ENCODE measurements at regions not wholly inside any gene's neighbourhood (a gene's known extent, or its start where the extent isn't known, plus 50 kb on each side); places are given as distances from the start of the nearest gene placed in this dataset.
"Not testable (repeated sequence)": the region's sequence is repeated elsewhere in the genome, so short reads cannot be mapped to it uniquely, and the experiment has no call there.

DNA sequence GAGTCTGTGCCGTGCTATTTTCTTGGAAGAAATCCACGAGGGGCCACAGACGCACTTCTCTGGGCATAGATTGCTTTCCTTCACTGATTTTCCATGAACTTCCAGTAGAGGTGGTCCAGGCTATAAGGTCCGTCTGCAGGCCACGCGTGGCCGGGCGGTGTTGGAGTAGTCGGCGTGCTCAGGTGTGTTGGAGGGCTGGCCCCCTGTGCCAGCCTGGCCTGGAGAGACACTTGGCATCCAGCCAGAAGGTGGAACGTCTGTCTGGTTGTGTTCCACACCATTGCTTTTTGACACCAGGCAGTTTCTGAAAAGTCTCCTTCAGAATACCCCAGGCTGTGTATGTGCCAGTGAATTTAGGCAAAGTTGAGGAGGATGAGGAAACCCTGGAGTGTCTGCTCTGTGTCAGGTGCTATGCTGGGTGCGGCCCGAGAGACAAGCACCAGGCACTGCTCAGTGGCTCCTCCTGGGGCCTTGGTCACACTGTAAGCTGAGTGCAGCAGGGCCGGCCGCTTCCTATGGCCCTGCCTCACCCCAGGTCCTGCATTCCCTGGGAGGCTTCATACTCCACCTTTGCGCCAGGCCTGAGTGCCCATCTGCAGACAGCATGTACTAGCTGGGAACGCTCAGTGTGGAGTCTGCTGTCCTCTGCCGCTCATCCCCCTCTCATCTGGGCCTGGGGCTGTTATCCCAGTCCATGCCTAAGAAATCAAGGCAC is 52.1 kb upstream of the TAMM41 start:
- DNase-seq: no peak

DNA sequence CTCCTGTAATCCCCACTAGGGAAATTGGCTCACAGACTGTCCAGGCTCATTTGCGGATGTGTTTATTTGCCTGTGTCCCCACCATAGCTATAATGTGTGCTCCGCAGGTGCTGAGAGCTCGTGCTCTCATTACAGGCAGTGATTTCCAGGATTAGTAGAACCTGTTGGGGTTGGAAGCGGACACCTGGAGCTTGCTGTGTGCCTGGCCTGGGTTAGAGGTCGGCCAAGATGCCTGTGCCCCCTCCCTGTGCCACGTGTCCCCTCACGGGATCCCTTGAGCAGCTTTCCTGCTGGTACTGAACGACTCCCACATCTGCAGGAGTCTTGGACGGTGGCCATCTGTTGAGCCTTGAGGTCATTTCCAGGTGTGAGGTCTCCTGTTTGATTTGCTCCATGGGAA is 52.7 kb upstream of the TAMM41 start:
- not testable (repeated sequence) for DNase-seq

DNA sequence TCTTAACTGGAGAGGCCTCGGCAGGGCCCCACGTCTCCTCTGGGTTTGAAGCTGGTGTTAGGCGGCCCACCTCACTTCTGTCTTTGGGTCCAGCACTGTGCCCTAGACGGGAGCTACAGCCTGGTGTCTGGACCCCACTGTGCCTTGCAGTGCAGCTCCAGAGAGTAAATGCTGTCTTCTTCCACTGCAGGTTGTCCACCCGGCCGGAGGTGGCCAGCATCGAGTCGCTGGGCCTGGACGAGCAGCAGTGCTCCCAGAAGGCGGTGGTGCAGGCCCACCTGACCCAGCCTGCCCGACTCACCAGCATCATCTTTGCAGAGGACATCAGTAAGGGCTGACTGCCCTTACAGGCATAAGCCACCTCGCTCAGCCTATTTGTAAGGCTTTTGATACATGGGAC is 53.1 kb upstream of the TAMM41 start:
- no peak for DNase-seq

- no peak for DNase-seq
Measured at GRCh38 chr3:11900824-11901223, 54.1 kb upstream of the TAMM41 start.

- no peak for DNase-seq
Measured at GRCh38 chr3:11901286-11901875, 54.7 kb upstream of the TAMM41 start.

DNA sequence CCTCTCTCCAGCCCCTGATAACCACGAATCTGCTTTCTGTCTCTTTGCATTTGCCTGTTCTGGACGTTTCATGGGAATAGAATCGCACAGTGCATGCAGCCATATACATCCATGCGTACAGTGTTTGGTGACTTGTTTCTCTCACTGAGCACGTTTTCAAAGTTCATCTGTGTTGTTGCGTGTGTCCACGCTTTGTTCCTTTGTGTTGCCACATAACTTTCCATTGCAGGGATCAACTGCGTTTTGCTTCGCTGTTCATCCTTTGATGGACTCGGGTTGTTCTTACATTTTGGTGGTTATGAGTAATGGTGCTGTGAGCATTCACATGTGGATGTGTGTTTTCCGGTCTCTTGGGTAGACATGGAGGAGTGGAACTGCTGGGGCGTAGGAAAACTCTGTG is 56.4 kb upstream of the TAMM41 start:
- no peak for DNase-seq

GRCh38 chr3:11903447-11903846 is 56.8 kb upstream of the TAMM41 start:
- DNase-seq: no peak

DNA sequence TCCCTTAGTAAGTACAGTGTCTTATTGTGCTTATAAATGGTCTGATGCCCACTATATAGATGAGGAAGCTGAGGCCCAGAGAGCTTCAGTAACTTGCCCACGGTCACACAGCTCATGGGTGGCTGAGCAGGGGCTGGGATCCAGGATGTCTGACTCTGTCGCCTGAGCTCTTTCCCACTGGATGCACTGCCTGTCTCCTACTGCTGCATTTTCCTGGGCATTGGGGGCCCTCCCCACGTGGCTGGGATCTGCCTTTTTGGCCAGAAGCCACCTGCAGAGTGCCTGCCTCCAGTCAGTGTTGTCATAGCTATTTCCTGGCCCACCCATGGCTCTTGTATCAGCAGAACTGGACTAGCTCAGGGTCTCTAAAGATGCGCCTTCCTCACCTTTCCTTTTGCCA is 57.5 kb upstream of the TAMM41 start:
- no peak for DNase-seq

GRCh38 chr3:11906407-11906806 is 59.7 kb upstream of the TAMM41 start:
- no peak for DNase-seq

DNA sequence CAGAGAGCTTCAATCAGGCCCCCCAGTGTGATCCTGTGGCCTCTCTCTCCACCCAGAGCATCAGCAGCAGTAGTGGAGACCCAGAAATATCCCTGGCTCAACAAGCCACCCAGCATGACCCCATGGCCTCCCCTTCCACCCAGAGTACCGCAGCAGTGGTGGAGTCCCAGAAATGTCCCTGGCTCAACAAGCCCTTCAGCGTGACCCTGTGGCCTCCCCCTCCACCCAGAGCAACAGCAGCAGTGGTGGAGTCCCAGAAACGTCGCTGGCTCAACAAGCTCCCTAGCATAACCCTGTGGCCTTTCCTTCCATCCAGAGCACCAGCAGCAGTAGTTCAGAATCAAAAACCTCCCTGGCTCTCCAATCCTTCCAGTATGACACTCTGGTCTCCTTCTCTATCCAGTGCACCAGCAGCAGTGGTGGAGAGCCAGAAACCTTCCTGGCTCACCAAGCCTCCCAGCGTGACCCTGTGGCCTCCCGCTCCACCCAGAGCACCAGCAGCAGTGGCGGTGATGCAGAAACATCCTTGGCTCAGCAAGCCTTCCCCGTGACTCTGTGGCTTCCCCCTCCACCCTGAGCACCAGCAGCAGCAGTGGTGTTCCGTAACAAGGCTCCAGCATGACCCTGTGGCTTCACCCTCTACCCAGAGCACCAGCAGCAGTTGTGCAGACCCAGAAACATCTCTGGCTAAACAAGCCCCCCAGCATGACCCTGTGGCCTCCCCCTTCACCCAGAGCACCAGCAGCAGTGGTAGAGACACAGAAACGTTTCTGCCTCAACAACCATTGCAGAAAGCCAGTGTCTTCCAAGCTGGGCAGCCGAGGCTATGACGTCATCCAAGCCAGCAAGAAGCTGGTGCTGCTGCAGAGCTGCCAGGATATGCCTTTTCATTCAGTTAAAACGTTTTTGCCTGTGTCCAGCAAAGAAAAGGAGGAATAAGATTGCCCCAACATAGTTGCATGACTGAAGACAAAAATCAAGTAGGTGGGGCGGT is 61.3 kb upstream of the TAMM41 start:
- DNase-seq: no peak

DNA sequence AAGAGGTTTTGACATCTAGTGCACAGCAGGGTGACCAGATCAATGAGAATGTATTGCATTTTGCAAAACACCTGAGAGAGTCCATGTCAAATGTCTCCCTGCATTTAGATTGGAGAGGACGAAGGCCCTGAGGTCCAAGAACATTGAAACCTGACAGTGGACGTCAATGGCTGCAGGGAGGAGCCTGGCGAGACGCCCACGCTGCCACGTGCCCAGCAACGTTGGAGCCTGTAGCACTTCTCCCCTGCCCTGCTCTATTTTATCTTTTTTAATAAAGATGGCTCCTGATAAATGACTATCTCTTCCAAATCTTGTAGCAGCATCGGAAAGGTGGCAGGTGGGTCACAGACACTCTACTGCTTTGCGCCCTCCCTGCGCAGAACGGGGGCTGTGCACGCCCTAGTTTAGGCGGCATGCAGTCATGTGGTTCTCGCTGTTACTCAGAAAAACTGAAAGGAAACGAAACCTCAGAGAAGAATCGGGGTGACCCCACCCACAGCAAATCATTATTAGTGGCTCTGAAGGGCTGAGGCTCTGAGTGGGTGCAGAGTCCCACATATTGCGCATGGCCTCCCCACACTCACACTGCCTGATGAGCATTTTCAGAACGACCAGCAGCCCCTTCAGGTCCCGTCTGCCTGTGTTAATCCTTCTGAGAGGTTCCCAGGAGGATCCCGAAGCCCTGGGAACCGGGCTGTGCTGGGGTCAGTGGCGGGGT is 62.5 kb upstream of the TAMM41 start:
- DNase-seq: no peak

DNA sequence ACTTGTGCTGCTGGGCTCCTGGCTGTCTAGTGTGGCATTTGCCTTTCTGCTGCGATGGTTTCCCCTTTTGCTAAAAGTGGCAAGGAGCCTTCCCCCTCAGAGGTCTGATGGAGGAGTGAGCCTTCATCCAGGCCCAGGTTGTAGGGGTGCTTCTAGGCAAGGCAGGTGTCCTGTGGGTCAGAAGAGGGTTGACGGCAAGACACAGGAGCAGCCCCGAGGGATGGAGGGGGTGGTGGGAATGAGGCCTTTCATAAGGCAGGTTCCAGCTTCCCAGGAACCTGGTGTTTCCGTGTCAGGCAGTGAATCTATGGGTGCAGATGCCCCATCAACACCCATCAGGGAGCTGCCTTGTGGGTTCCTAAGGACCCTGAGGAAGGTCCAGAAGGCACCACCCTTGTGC is 63.0 kb upstream of the TAMM41 start:
- no peak for DNase-seq

GRCh38 chr3:11910216-11910930 is 63.7 kb upstream of the TAMM41 start:
- DNase-seq: not testable (repeated sequence)

DNA sequence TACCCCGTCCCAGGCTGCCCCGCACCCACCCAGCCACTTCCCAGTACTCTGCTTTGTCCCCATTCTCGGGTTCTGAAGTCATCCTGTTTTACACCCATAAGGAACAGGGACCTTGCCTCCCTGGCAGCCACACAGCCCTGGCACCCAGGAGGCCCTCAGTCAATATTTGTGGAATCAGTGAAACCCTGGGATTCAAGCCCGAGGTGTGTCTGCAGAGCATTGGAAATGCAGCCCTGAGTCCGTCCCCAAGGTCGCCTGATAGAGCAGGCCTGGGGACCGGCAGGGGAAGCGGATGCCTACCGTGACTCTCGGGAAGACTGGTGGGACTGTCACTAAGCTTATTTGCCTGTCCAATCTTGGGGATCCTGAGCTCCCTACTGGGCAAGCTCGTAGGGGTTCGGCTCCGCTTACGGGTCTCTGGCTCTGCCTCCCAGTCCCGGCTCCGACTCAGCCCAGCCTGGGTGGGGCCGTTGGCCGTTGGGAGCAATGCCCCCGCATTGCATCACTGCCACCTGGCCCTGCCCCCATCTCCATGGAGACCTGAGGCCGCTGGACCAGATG is 64.4 kb upstream of the TAMM41 start:
- DNase-seq: no peak

DNA sequence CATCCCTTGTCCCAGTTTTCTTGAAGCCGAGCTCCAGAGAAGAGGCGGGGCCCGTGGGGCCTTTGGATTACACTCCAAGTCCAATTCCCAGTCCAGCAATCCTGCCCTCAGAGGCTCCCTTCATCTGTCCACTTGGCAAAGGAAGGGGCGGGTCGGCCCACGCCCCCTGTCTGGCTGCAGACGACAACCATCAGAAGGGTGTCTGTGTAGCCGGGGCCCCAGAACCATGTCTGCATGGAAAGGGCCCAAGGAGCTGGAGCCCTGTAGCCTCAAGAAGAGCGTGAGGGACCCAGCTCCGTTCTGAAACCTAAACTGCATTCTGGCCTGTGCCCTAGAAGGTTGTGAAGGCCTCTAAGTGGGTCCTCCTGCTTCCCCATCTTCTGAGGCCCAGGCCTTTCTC is 65.2 kb upstream of the TAMM41 start:
- DNase-seq: not testable (repeated sequence)

- no peak for DNase-seq
Measured at GRCh38 chr3:11913316-11913715, 66.6 kb upstream of the TAMM41 start.

- DNase-seq: no peak
Measured at GRCh38 chr3:11914041-11914440, 67.4 kb upstream of the TAMM41 start.

DNA sequence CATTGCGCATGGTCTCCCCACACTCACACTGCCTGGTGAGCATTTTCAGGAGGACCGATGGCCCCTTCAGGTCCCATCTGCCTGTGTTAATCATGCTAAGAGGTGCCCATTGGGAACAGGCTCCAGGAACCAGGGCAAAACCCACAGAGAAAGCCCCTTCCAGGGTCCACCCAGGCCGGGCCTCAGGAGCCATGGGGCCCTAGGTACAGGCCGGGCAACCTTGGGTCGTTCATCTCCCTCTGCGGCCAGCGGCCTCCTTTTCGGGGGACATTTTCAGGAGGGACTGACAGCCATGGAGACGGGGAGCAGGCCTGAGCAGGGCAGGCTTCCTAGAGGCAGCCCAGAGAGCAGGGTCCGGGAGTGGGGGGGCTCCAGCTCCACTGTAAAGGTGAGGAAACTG is 68.0 kb upstream of the TAMM41 start:
- DNase-seq: no peak

DNA sequence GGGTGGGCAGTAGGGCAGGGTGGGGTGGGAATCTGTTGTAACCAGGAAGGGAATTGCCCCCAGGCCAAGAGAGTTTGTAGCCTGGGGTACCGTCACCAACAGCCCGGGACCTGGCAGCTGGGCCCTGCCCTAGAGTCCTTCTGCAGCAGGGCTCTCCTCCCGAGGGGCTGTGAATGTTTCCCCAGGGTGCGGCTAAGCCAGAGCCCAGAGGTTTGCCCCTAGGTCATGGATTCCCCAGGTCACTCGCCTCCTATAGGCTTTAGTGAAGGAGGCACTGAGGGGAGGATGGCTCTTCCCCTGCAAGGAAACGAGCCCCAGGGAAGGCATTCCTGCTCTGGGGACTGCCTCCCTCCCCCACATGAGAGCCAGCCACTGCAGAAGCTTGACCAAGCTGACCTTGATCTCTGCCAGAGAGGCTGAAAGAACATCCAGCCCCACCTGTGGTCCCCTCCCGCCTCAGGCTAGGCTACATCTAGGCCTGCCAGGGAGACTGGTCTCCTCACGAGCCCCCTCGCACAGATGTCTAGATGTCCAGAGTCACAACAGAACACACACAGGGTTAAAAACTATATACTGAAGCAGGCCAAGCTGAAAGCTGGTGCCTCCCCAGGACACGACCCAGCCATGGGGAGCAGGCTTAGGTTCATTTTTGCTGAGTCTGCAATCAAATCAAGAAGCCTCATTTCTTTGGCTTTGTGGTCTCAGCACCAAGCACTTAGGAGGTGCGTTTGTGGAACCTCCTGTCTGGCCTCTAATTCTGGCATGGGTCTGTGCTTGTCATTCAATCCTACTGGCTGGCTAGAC is 69.1 kb upstream of the TAMM41 start:
- no peak for DNase-seq

GRCh38 chr3:11916425-11916762 is 69.7 kb upstream of the TAMM41 start:
- DNase-seq: not testable (repeated sequence)

GRCh38 chr3:11917051-11917450 is 70.4 kb upstream of the TAMM41 start:
- DNase-seq: no peak

All from suppressor macrophage treated with lipopolysaccharide for 4 hours (primary cell).